IMR-90 (cell line): ENCODE measurements at regions not wholly inside any gene's neighbourhood (a gene's known extent, or its start where the extent isn't known, plus 50 kb on each side); places are given as distances from the start of the nearest gene placed in this dataset.

Source experiments
- ATAC-seq: fragments of 200-7000 bp; cut with Tn5 transposase; 2 replicates; pipeline ENCODE4 v1.9.1; 2020; ENCODE audit warnings: low read depth, mild to moderate bottlenecking, moderate library complexity
- BruUV-seq: library from RNA; stranded (reverse); fragments of 400-500 nt; replicated peaks from 2 replicates; lab custom pipeline; 2021; lab: Mats Ljungman, UMichigan
- CTCF ChIA-PET: fragments of 300-600 bp; formaldehyde crosslinking; extraction: SDS; loops from one replicate; lab custom pipeline; 2021; ENCODE audit warnings: antibody characterized with exemption; lab: Yijun Ruan, JAX
- POLR2A ChIA-PET: fragments of 300-600 bp; sonication (Branson Sonifier 250); formaldehyde crosslinking; loops from one replicate; lab custom pipeline; 2022; ENCODE audit warnings: antibody characterized with exemption; ENCODE audit not compliant: unreplicated experiment; lab: Charles Lee
- DNase-seq: peaks from one replicate; pipeline ENCODE4 v3.0.0; 2013
- H2AFZ ChIP-seq: replicated peaks from 2 replicates; pipeline ENCODE3; 2013; ENCODE audit warnings: low read length, mild to moderate bottlenecking; ENCODE audit not compliant: poor library complexity
- H2AK5ac ChIP-seq: 2 replicates; pipeline ENCODE4 v1.6.1; 2013; ENCODE audit warnings: low read depth, low read length, inconsistent platforms
- H2AK9ac ChIP-seq: replicated peaks from 2 replicates; pipeline ENCODE3; 2013; ENCODE audit warnings: mild to moderate bottlenecking, low read depth, low read length, moderate library complexity; ENCODE audit not compliant: poor library complexity
- H2BK120ac ChIP-seq: 2 replicates; pipeline ENCODE4 v1.6.1; 2013; ENCODE audit warnings: low read depth, low read length, inconsistent platforms
- H2BK15ac ChIP-seq: 3 replicates; pipeline ENCODE4 v1.6.1; 2013; ENCODE audit warnings: low read depth, low read length, inconsistent platforms
- H2BK20ac ChIP-seq: 2 replicates; pipeline ENCODE4 v1.6.1; 2013; ENCODE audit warnings: low read depth, mild to moderate bottlenecking, inconsistent platforms, low read length, moderate library complexity
- H2BK5ac ChIP-seq: 2 replicates; pipeline ENCODE4 v1.6.1; 2013; ENCODE audit warnings: mild to moderate bottlenecking, low read depth, low read length, inconsistent platforms; ENCODE audit not compliant: poor library complexity, severe bottlenecking
- H3K14ac ChIP-seq: replicated peaks from 2 replicates; pipeline ENCODE4 v1.6.1; 2013; ENCODE audit warnings: low read depth, low read length, inconsistent platforms
- H3K18ac ChIP-seq: 2 replicates; pipeline ENCODE4 v1.6.1; 2013; ENCODE audit warnings: low read depth, low read length, control low read depth
- H3K23ac ChIP-seq: 2 replicates; pipeline ENCODE4 v1.6.1; 2013; ENCODE audit warnings: low read depth, low read length, inconsistent platforms
- H3K27ac ChIP-seq: 2 replicates; pipeline ENCODE4 v1.5.1; 2013; ENCODE audit warnings: mild to moderate bottlenecking, control low read depth, low read length; ENCODE audit not compliant: insufficient read depth
- H3K27me3 ChIP-seq: 2 replicates; pipeline ENCODE4 v1.6.1; 2013; ENCODE audit warnings: low read length; ENCODE audit not compliant: control insufficient read depth, insufficient read depth
- H3K36me3 ChIP-seq: 2 replicates; pipeline ENCODE4 v1.6.1; 2013; ENCODE audit warnings: low read length, mixed read lengths; ENCODE audit not compliant: control insufficient read depth, insufficient read depth
- H3K4ac ChIP-seq: 2 replicates; pipeline ENCODE4 v1.6.1; 2013; ENCODE audit warnings: low read depth, low read length, inconsistent platforms
- H3K4me1 ChIP-seq: 2 replicates; pipeline ENCODE4 v1.6.1; 2013; ENCODE audit warnings: low read length, mixed read lengths; ENCODE audit not compliant: control insufficient read depth, insufficient read depth
- H3K4me2 ChIP-seq: 2 replicates; pipeline ENCODE4 v1.6.1; 2013; ENCODE audit warnings: low read depth, mild to moderate bottlenecking, control low read depth, low read length, moderate library complexity
- H3K4me3 ChIP-seq: 2 replicates; pipeline ENCODE4 v1.5.1; 2013; ENCODE audit warnings: low read depth, mild to moderate bottlenecking, control low read depth, low read length, moderate library complexity; ENCODE audit not compliant: insufficient read depth
- H3K56ac ChIP-seq: 2 replicates; pipeline ENCODE4 v1.6.1; 2013; ENCODE audit warnings: low read length, inconsistent platforms; ENCODE audit not compliant: insufficient read depth; ENCODE audit errors: extremely low read depth
- H3K79me1 ChIP-seq, 2 experiments: 2 replicates each; pipeline ENCODE4 v1.6.1; 2013; ENCODE audit warnings: low read length in 2 of 2, inconsistent platforms in 1 of 2, low read depth in 1 of 2
- H3K9ac ChIP-seq: 2 replicates; pipeline ENCODE4 v1.6.1; 2013; ENCODE audit warnings: low read depth, low read length, control low read depth
- H3K9me1 ChIP-seq: 2 replicates; pipeline ENCODE4 v1.6.1; 2013; ENCODE audit warnings: low read length, inconsistent platforms; ENCODE audit not compliant: insufficient read depth
- H3K9me3 ChIP-seq: 2 replicates; pipeline ENCODE4 v1.6.1; 2013; ENCODE audit warnings: low read length; ENCODE audit not compliant: control insufficient read depth, insufficient read depth
- H4K20me1 ChIP-seq: 2 replicates; pipeline ENCODE4 v1.6.1; 2013; ENCODE audit warnings: low read length, inconsistent platforms; ENCODE audit not compliant: insufficient read depth
- H4K5ac ChIP-seq: 2 replicates; pipeline ENCODE4 v1.6.1; 2013; ENCODE audit warnings: mild to moderate bottlenecking, low read depth, low read length, control low read depth
- H4K8ac ChIP-seq, 2 experiments: 2 replicates each; pipeline ENCODE4 v1.6.1; 2013; ENCODE audit warnings: low read depth in 2 of 2, low read length in 2 of 2, control low read depth in 1 of 2, inconsistent platforms in 1 of 2
- H4K91ac ChIP-seq: 2 replicates; pipeline ENCODE4 v1.6.1; 2013; ENCODE audit warnings: low read depth, low read length, inconsistent platforms; ENCODE audit not compliant: insufficient read depth
- BHLHE40 ChIP-seq: fragments of 150-350 bp; IDR thresholded peaks from 2 replicates; pipeline ENCODE4 v1.6.1; 2016; ENCODE audit warnings: mild to moderate bottlenecking, low read depth, low read length
- CEBPB ChIP-seq: IDR thresholded peaks from 2 replicates; pipeline ENCODE4 v1.6.1; 2012; ENCODE audit warnings: low read depth, low read length, improper control_type of control experiment
- CHD1 ChIP-seq: IDR thresholded peaks from 2 replicates; pipeline ENCODE4 v1.6.1; 2012; ENCODE audit warnings: low read depth, low read length, improper control_type of control experiment
- CTCF ChIP-seq: conservative IDR thresholded peaks from 2 replicates; pipeline ENCODE4 v1.5.1; 2012; ENCODE audit warnings: mild to moderate bottlenecking, low read depth, low read length, improper control_type of control experiment
- ELK1 ChIP-seq: fragments of 150-350 bp; IDR thresholded peaks from 2 replicates; pipeline ENCODE4 v1.6.1; 2016; ENCODE audit warnings: low read depth, mild to moderate bottlenecking, low read length, moderate library complexity, borderline replicate concordance
- FOS ChIP-seq: fragments of 150-350 bp; IDR thresholded peaks from 2 replicates; pipeline ENCODE4 v1.6.1; 2016; ENCODE audit warnings: low read depth, low read length
- MAFK ChIP-seq: IDR thresholded peaks from 2 replicates; pipeline ENCODE4 v1.6.1; 2012; ENCODE audit warnings: low read depth, low read length, improper control_type of control experiment
- MAZ ChIP-seq: IDR thresholded peaks from 2 replicates; pipeline ENCODE4 v1.6.1; 2012; ENCODE audit warnings: low read depth, mild to moderate bottlenecking, low read length, improper control_type of control experiment, moderate library complexity, borderline replicate concordance
- MXI1 ChIP-seq: IDR thresholded peaks from 2 replicates; pipeline ENCODE4 v1.6.1; 2012; ENCODE audit warnings: low read depth, mild to moderate bottlenecking, low read length, moderate library complexity, borderline replicate concordance
- NFE2L2 ChIP-seq: fragments of 150-350 bp; IDR thresholded peaks from 2 replicates; pipeline ENCODE4 v1.6.1; 2016; ENCODE audit warnings: low read depth, mild to moderate bottlenecking, low read length
- POLR2A ChIP-seq: IDR thresholded peaks from 2 replicates; pipeline ENCODE4 v1.6.1; 2012; ENCODE audit warnings: mild to moderate bottlenecking, low read depth, low read length
- RAD21 ChIP-seq: IDR thresholded peaks from 2 replicates; pipeline ENCODE4 v1.6.1; 2012; ENCODE audit warnings: low read length, improper control_type of control experiment
- RCOR1 ChIP-seq: IDR thresholded peaks from 2 replicates; pipeline ENCODE4 v1.6.1; 2012; ENCODE audit warnings: mild to moderate bottlenecking, low read length, improper control_type of control experiment; ENCODE audit not compliant: insufficient replicate concordance
- RFX5 ChIP-seq: IDR thresholded peaks from 2 replicates; pipeline ENCODE4 v1.8.0; 2012; ENCODE audit warnings: low read depth, mild to moderate bottlenecking, low read length, moderate library complexity
- SMC3 ChIP-seq: fragments of 150-350 bp; IDR thresholded peaks from 2 replicates; pipeline ENCODE4 v1.6.1; 2016; ENCODE audit warnings: low read depth, mild to moderate bottlenecking, antibody characterized with exemption, low read length, moderate library complexity
- USF2 ChIP-seq: fragments of 150-350 bp; IDR thresholded peaks from 2 replicates; pipeline ENCODE4 v1.6.1; 2017; ENCODE audit warnings: mild to moderate bottlenecking, antibody characterized with exemption, low read length, low read depth
- WGBS, 2 experiments: methylation state at CpG; one replicate each; pipeline versions ENCODE4 v1.1.5 to v1.1.7; 2013; ENCODE audit warnings: missing lambda C conversion rate in 2 of 2; ENCODE audit not compliant: insufficient read length in 1 of 2; ENCODE audit errors: extremely low coverage in 2 of 2; 5-methylcytosine and 5-hydroxymethylcytosine counted together
- dilution Hi-C: fragments of 300-500 bp; cut with HindIII; formaldehyde crosslinking; loops from one replicate; pipeline ENCODE4 v1.14.3; 2018; ENCODE audit warnings: low sequenced_read_pairs; ENCODE audit not compliant: unreplicated experiment
- in situ Hi-C: fragments of 300-500 bp; cut with MboI; formaldehyde crosslinking; loops from 3 replicates; pipeline ENCODE4 v1.14.3; 2019; ENCODE audit warnings: low sequenced_read_pairs, inconsistent platforms, mixed read lengths
- intact Hi-C: fragments of 100-400 bp; cut with micrococcal nuclease; formaldehyde crosslinking; loops from 2 replicates; pipeline ENCODE4 v1.10.0; 2022

- H3K4me1 ChIP-seq = no peaks in the 10 kb centered on the region
- no peaks in the 10 kb centered on the region for H3K27me3 ChIP-seq
- dilution Hi-C loops = no loop called here
- no peak overlapping the region for H2BK5ac ChIP-seq
- WGBS, 2 experiments = no CpG with 5 or more reads among the region's 3 CpGs
- H3K56ac ChIP-seq = no peak overlapping the region
- no peak overlapping the region for H3K23ac ChIP-seq
- TF ChIP-seq USF2 (no peak), CHD1 (no peak), FOS (no peak), BHLHE40 (no peak), MXI1 (no peak), MAZ (no peak), MAFK (no peak), RCOR1 (no peak), RFX5 (no peak), CTCF (no peak), CEBPB (no peak), RAD21 (no peak), NFE2L2 (no peak), POLR2A (no peak), SMC3 (no peak), ELK1 (no peak)
- no peak overlapping the region for H2BK120ac ChIP-seq
- no peak for ATAC-seq
- no peak overlapping the region for H3K27ac ChIP-seq
- no peaks in the 10 kb centered on the region for H3K79me1 ChIP-seq
- no peak overlapping the region for H3K4ac ChIP-seq
- no peaks in the 10 kb centered on the region for H4K20me1 ChIP-seq
- no peak overlapping the region for H3K14ac ChIP-seq
- H2BK20ac ChIP-seq = no peak overlapping the region
- H3K36me3 ChIP-seq = no peaks in the 10 kb centered on the region
- no TSS peak for BruUV-seq
- CTCF ChIA-PET = no interaction called here
- no peak overlapping the region for H2BK15ac ChIP-seq
- no peak overlapping the region for H2AFZ ChIP-seq
- no peak overlapping the region for H3K18ac ChIP-seq
- intact Hi-C loops = no loop called here
- no peak for DNase-seq
- POLR2A ChIA-PET = no interaction called here
- H2AK9ac ChIP-seq = no peak overlapping the region
- H3K9ac ChIP-seq = no peak overlapping the region
- H4K5ac ChIP-seq = no peak overlapping the region
- 0 out of 2 replicates have a peak, but pooled peaks cover 1% of the 10 kb centered on the region for H3K9me3 ChIP-seq
- in situ Hi-C loops = no loop called here
- no peak overlapping the region for H3K4me2 ChIP-seq
- no peak overlapping the region for H2AK5ac ChIP-seq
- no peak overlapping the region for H3K4me3 ChIP-seq
- H4K8ac ChIP-seq = no peak overlapping the region
- H3K9me1 ChIP-seq = no peaks in the 10 kb centered on the region
- no peak overlapping the region for H4K91ac ChIP-seq
Observed at GRCh38 chr21:20800106-20800505, 198.1 kb upstream of the NCAM2 start.
